K562 (cell line): ENCODE measurements at regions not wholly inside any gene's neighbourhood (a gene's known extent, or its start where the extent isn't known, plus 50 kb on each side); places are given as distances from the start of the nearest gene placed in this dataset.

Experiments used
- ATAC-seq: fragments of 200-7000 bp; cut with Tn5 transposase; 3 replicates; pipeline ENCODE4 v1.9.1; 2020; ENCODE audit warnings: moderate library complexity
- BruUV-seq: library from RNA; stranded (reverse); fragments of 400-500 nt; replicated peaks from 2 replicates; lab custom pipeline; 2021; lab: Mats Ljungman, UMichigan
- CTCF ChIA-PET: fragments of 300-600 bp; formaldehyde crosslinking; extraction: SDS; loops from one replicate; lab custom pipeline; 2021; ENCODE audit warnings: low intra/inter-chr PET ratio; lab: Yijun Ruan, JAX
- POLR2A ChIA-PET: fragments of 300-600, 350-650 bp; sonication (Branson Sonifier 250); formaldehyde crosslinking; extraction: SDS; loops from one replicate; lab custom pipeline; 2021; ENCODE audit warnings: antibody characterized with exemption, inconsistent platforms; lab: Yijun Ruan, JAX
- DNase-seq, 4 experiments: peaks; one replicate each; pipeline versions ENCODE4 v3.0.0 to v3.0.0-alpha.2; 2011 to 2018; ENCODE audit warnings: low spot score in 3 of 4, mixed read lengths in 3 of 4; ENCODE audit errors: extremely low read depth in 1 of 4
- FAIRE-seq: peaks from 2 replicates; lab custom pipeline; 2011; peaks lifted over from hg19 to GRCh38; lab: Jason Lieb, UNC
- H2AFZ ChIP-seq: 2 replicates; pipeline ENCODE4 v1.6.0; 2011; ENCODE audit warnings: low read depth, low read length, control low read depth, inconsistent platforms
- H3K27ac ChIP-seq: fragments of 200-600 bp; 3 replicates; pipeline ENCODE4 v1.8.0; 2011; ENCODE audit warnings: low read depth, mild to moderate bottlenecking, control low read depth, inconsistent platforms, low read length, moderate library complexity, mixed read lengths; ENCODE audit errors: extremely low read depth
- H3K27me3 ChIP-seq, 2 experiments: fragments of 300-600 bp in 1 of 2; 2 replicates in 1 of 2; 3 replicates in 1 of 2; pipeline versions ENCODE4 v1.6.0 to v1.8.0; 2011; ENCODE audit warnings: inconsistent platforms in 2 of 2, low read length in 2 of 2, mild to moderate bottlenecking in 1 of 2, mixed read lengths in 1 of 2, moderate library complexity in 1 of 2; ENCODE audit not compliant: control insufficient read depth in 2 of 2, insufficient read depth in 2 of 2
- H3K36me3 ChIP-seq: fragments of 300-600 bp; 3 replicates; pipeline ENCODE4 v1.8.0; 2011; ENCODE audit warnings: mild to moderate bottlenecking, low read length, inconsistent platforms; ENCODE audit not compliant: control insufficient read depth, insufficient read depth
- H3K4me1 ChIP-seq, 2 experiments: fragments of 200-600 bp in 1 of 2; replicated peaks in 1 of 2; 2 replicates in 1 of 2; 3 replicates in 1 of 2; pipeline versions ENCODE4 v1.5.1 to v1.8.0; 2011; ENCODE audit warnings: inconsistent platforms in 2 of 2, low read length in 2 of 2, mild to moderate bottlenecking in 1 of 2, mixed read lengths in 1 of 2, moderate library complexity in 1 of 2; ENCODE audit not compliant: control insufficient read depth in 2 of 2, insufficient read depth in 2 of 2
- H3K4me2 ChIP-seq: 2 replicates; pipeline ENCODE4 v1.6.1; 2011; ENCODE audit warnings: low read length, control low read depth, inconsistent platforms, mixed read lengths; ENCODE audit not compliant: insufficient read depth
- H3K4me3 ChIP-seq: fragments of 200-600 bp; sonication (generic), shearing (Covaris generic); 2 replicates; pipeline ENCODE4 v1.5.1; 2016; ENCODE audit warnings: control low read depth, inconsistent platforms
- H3K79me2 ChIP-seq: fragments of 200-600 bp; 3 replicates; pipeline ENCODE4 v1.8.0; 2011; ENCODE audit warnings: low read length, inconsistent platforms; ENCODE audit not compliant: control insufficient read depth, insufficient read depth
- H3K9ac ChIP-seq, 2 experiments: 2 replicates each; pipeline versions ENCODE4 v1.6.0 to v1.6.1; 2011; ENCODE audit warnings: low read depth in 2 of 2, low read length in 2 of 2, control low read depth in 1 of 2, inconsistent platforms in 1 of 2, mild to moderate bottlenecking in 1 of 2, mixed read lengths in 1 of 2; ENCODE audit not compliant: insufficient read depth in 1 of 2
- H3K9me1 ChIP-seq: one replicate; pipeline ENCODE4 v1.6.0; 2011; ENCODE audit warnings: inconsistent platforms, mild to moderate bottlenecking, low read length, moderate library complexity; ENCODE audit not compliant: control insufficient read depth, insufficient read depth
- H3K9me3 ChIP-seq: replicated peaks from 2 replicates; pipeline ENCODE4 v1.5.1; 2011; ENCODE audit warnings: low read depth, low read length, inconsistent platforms; ENCODE audit not compliant: control insufficient read depth, insufficient read depth
- H4K20me1 ChIP-seq: replicated peaks from 2 replicates; pipeline ENCODE4 v1.6.1; 2011; ENCODE audit warnings: low read length, inconsistent platforms, mixed read lengths; ENCODE audit not compliant: control insufficient read depth, insufficient read depth
- CUX1 ChIP-seq: fragments of 200-800 bp; sonication (Bioruptor generic); IDR thresholded peaks from 2 replicates; pipeline ENCODE4 v1.6.1; 2016; ENCODE audit warnings: missing genetic modification characterization, missing compliant biosample characterization
- DPF2 ChIP-seq: fragments of 450-650 bp; IDR thresholded peaks from 2 replicates; pipeline ENCODE4 v1.6.1; 2016
- HOXB6 ChIP-seq: fragments of 250-450 bp; sonication (Bioruptor Pico); IDR thresholded peaks from 2 replicates; pipeline ENCODE4 v1.5.1; 2022; ENCODE audit warnings: mild to moderate bottlenecking, borderline replicate concordance
- KLF10 ChIP-seq: fragments of 250-450 bp; sonication (Bioruptor Pico); IDR thresholded peaks from 2 replicates; pipeline ENCODE4 v1.6.1; 2021; ENCODE audit warnings: matching md5 sums
- LCOR ChIP-seq: sonication (generic); formaldehyde crosslinking; IDR thresholded peaks from 2 replicates; pipeline ENCODE4 v1.8.0; 2022; ENCODE audit warnings: mild to moderate bottlenecking, missing genetic modification reagents
- PRPF4 ChIP-seq: fragments of 200-400 bp; formaldehyde crosslinking; IDR thresholded peaks from one replicate; pipeline ENCODE4 v1.6.1; 2017; ENCODE audit warnings: low read length, low read depth, mild to moderate bottlenecking; ENCODE audit not compliant: insufficient read depth, poor library complexity, severe bottlenecking
- TRIM28 ChIP-seq: fragments of 450-650 bp; IDR thresholded peaks from 2 replicates; pipeline ENCODE4 v1.6.1; 2017
- WGBS: fragments of 100-300 bp; shearing (Covaris generic); methylation state at CpG from one replicate; pipeline ENCODE4 v1.1.6; 2016; ENCODE audit warnings: low coverage, mixed read lengths; ENCODE audit not compliant: insufficient coverage; ENCODE audit errors: missing lambda C conversion rate; 5-methylcytosine and 5-hydroxymethylcytosine counted together
- in situ Hi-C: fragments of 300-500 bp; cut with MboI; formaldehyde crosslinking; loops from 4 replicates; pipeline ENCODE4 v1.15.0; 2018; ENCODE audit warnings: inconsistent platforms, mixed read lengths
- intact Hi-C: fragments of 100-400 bp; cut with micrococcal nuclease; formaldehyde crosslinking; loops from 2 replicates; pipeline ENCODE4 v1.14.2; 2022

- ATAC-seq: no peak
- intact Hi-C loops (no loop called here), in situ Hi-C loops (no loop called here)
- H3K9me1 ChIP-seq: no peaks in the 10 kb centered on the region
- no peak overlapping the region for H2AFZ ChIP-seq
- no peaks in the 10 kb centered on the region for H3K36me3 ChIP-seq
- BruUV-seq: no TSS peak
- no peaks in the 10 kb centered on the region for H4K20me1 ChIP-seq
- no peaks in the 10 kb centered on the region for H3K27me3 ChIP-seq
- no peak overlapping the region for H3K9ac ChIP-seq
- no peak overlapping the region for H3K27ac ChIP-seq
- no peak for FAIRE-seq
- POLR2A ChIA-PET: no interaction called here
- H3K79me2 ChIP-seq: no peaks in the 10 kb centered on the region
- H3K9me3 ChIP-seq: no peaks in the 10 kb centered on the region
- 0% methylated on average over 2 of the region's 2 CpGs for WGBS
- H3K4me2 ChIP-seq: no peak overlapping the region
- no peak overlapping the region for H3K4me3 ChIP-seq
- CTCF ChIA-PET: no interaction called here
- no peak for DNase-seq
- no peak for TF ChIP-seq DPF2
- no peak for TF ChIP-seq TRIM28
- TF ChIP-seq CUX1 (CRISPR knock-in tag): no peak
- no peak for TF ChIP-seq HOXB6
- TF ChIP-seq LCOR (CRISPR knock-in tag): no peak
- TF ChIP-seq PRPF4: no peak
- no peak for TF ChIP-seq KLF10
- H3K4me1 ChIP-seq: no peaks in the 10 kb centered on the region
Measured at GRCh38 chr5:163635631-163636030, 130.2 kb downstream of the MAT2B start.
